ENCODE measurements at regions not wholly inside any gene's neighbourhood (a gene's known extent, or its start where the extent isn't known, plus 50 kb on each side); places are given as distances from the start of the nearest gene placed in this dataset.

GRCh38 chr11:104327861-104328511 lies 164.0 kb upstream of the PDGFD start (continued):
- TF ChIP-seq ZMAT4 (CRISPR knock-in tag; IDR thresholded peaks at IDR 0.05): no peak
- no peak for TF ChIP-seq ZNF423 (CRISPR knock-in tag; IDR thresholded peaks at IDR 0.05)
- TF ChIP-seq EMX1 (CRISPR knock-in tag; IDR thresholded peaks at IDR 0.05): no peak
- no peak for TF ChIP-seq E2F5 (CRISPR knock-in tag; IDR thresholded peaks at IDR 0.05)
- TF ChIP-seq IRF1 (CRISPR knock-in tag; IDR thresholded peaks at IDR 0.05): no peak

- no peak overlapping the region for H3K4me3 Mint-ChIP-seq
- POLR2A ChIA-PET: no interaction called here
- H3K27ac Mint-ChIP-seq: no peak overlapping the region
- TF ChIP-seq FOXP4 (CRISPR knock-in tag; IDR thresholded peaks at IDR 0.05) (no peak), ZNF532 (CRISPR knock-in tag; IDR thresholded peaks at IDR 0.05; ENCODE audit: borderline replicate concordance) (no peak), FOXK1 (CRISPR knock-in tag; IDR thresholded peaks at IDR 0.05) (no peak), E2F1 (CRISPR knock-in tag; IDR thresholded peaks at IDR 0.05) (no peak), ZNF281 (CRISPR knock-in tag; IDR thresholded peaks at IDR 0.05) (no peak), ZNF317 (CRISPR knock-in tag; IDR thresholded peaks at IDR 0.05; ENCODE audit: borderline replicate concordance, low read depth) (no peak), ZNF232 (CRISPR knock-in tag; IDR thresholded peaks at IDR 0.05) (no peak), HMGA2 (CRISPR knock-in tag; IDR thresholded peaks at IDR 0.05) (no peak), ZNF138 (CRISPR knock-in tag; conservative IDR thresholded peaks at IDR 0.05) (no peak), KAT7 (CRISPR knock-in tag; IDR thresholded peaks at IDR 0.05; ENCODE audit: borderline replicate concordance) (no peak), GTF2I (CRISPR knock-in tag; conservative IDR thresholded peaks at IDR 0.05) (no peak), FOXP1 (CRISPR knock-in tag; IDR thresholded peaks at IDR 0.05; ENCODE audit: borderline replicate concordance) (no peak)
- H3K27me3 Mint-ChIP-seq (ENCODE audit: low read depth): no peaks in the 10 kb centered on the region
- no peak for DNase-seq (ENCODE audit: low spot score)
- no peak for ATAC-seq
- H3K9me3 Mint-ChIP-seq: peaks cover 9% of the 10 kb centered on the region
- CTCF ChIA-PET: no interaction called here
- H3K4me1 Mint-ChIP-seq: no peaks in the 10 kb centered on the region
- H3K36me3 Mint-ChIP-seq: no peaks in the 10 kb centered on the region
These were observed 161.1 kb upstream of the PDGFD start for GRCh38 chr11:104325093-104325492.
